ENCODE measurements at regions not wholly inside any gene's neighbourhood (a gene's known extent, or its start where the extent isn't known, plus 50 kb on each side); places are given as distances from the start of the nearest gene placed in this dataset.

- no peak for TF ChIP-seq CTCF (IDR thresholded peaks at IDR 0.05)
- TF ChIP-seq POLR2A (IDR thresholded peaks at IDR 0.05), result no peak
Observed at GRCh38 chr5:144103611-144104485, 66.6 kb downstream of the YIPF5 start.
